ENCODE measurements at regions not wholly inside any gene's neighbourhood (a gene's known extent, or its start where the extent isn't known, plus 50 kb on each side); places are given as distances from the start of the nearest gene placed in this dataset.

GRCh38 chr2:18398833-18399232 lies 161.6 kb downstream of the RDH14 start:
- Mint-ChIP-seq H3K4me3 (no peak overlapping the region), H3K36me3 (ENCODE audit: insufficient read depth in 1 of 3, low read depth in 3 of 3) (no peaks in the 10 kb centered on the region), H3K4me1 (no peaks in the 10 kb centered on the region), H3K27me3 (ENCODE audit: low read depth) (no peaks in the 10 kb centered on the region), H3K27ac (no peak overlapping the region; a peak in 1 of 7 replicates), H3K9me3 (no peaks in the 10 kb centered on the region)
- TF ChIP-seq CTCF (conservative IDR thresholded peaks at IDR 0.05), result no peak
- Histone ChIP-seq H3K23ac (ENCODE audit: insufficient read length, low read depth, low read length) (no peak overlapping the region), H3K23me2 (ENCODE audit: insufficient read length, low read depth, low read length, poor library complexity, severe bottlenecking) (no peaks in the 10 kb centered on the region), H3K4ac (ENCODE audit: low read depth, low read length) (no peak overlapping the region), H3K14ac (ENCODE audit: insufficient read depth, low read length) (no peak overlapping the region), H3K27ac (ENCODE audit: insufficient read length, low read depth, low read length) (no peak overlapping the region), H3K4me1 (ENCODE audit: insufficient read depth, low read length) (no peaks in the 10 kb centered on the region), H3K27me3 (ENCODE audit: insufficient read depth, low read length) (no peaks in the 10 kb centered on the region), H3K79me2 (ENCODE audit: insufficient read depth, low read length) (no peaks in the 10 kb centered on the region), H3K18ac (ENCODE audit: insufficient read length, low read depth, low read length) (no peak overlapping the region), H2AFZ (ENCODE audit: low read length) (no peak overlapping the region), H2BK20ac (ENCODE audit: low read depth, low read length, poor library complexity, severe bottlenecking) (no peak overlapping the region), H3K56ac (ENCODE audit: insufficient read length, low read depth, low read length) (no peak overlapping the region), H4K5ac (ENCODE audit: insufficient read length, low read depth, low read length) (no peak overlapping the region), H2AK5ac (ENCODE audit: insufficient read length, low read length) (no peak overlapping the region), H3K9ac (ENCODE audit: extremely low read depth, insufficient read length, low read length) (no peak overlapping the region), H4K20me1 (ENCODE audit: control insufficient read depth, insufficient read depth, insufficient read length) (no peaks in the 10 kb centered on the region), H2BK12ac (ENCODE audit: insufficient read length, low read depth, low read length) (no peak overlapping the region), H3K79me1 (ENCODE audit: insufficient read depth, low read depth, low read length, poor library complexity, severe bottlenecking) (no peaks in the 10 kb centered on the region), H3T11ph (ENCODE audit: low read length) (no peak overlapping the region), H3K4me2 (ENCODE audit: insufficient read depth, insufficient read length, low read length) (no peak overlapping the region), H3K9me3 (ENCODE audit: control insufficient read depth, low read depth, low read length) (no peaks in the 10 kb centered on the region), H2BK120ac (ENCODE audit: low read depth, low read length, poor library complexity, severe bottlenecking) (no peak overlapping the region), H4K8ac (replicated peaks; ENCODE audit: insufficient read length, low read depth, low read length) (no peak overlapping the region), H4K91ac (ENCODE audit: insufficient read length, low read depth, low read length) (no peak overlapping the region), H2BK15ac (ENCODE audit: low read depth, low read length) (no peak overlapping the region), H2BK5ac (ENCODE audit: insufficient read length, low read length) (no peak overlapping the region)
- WGBS (ENCODE audit: extremely low coverage, insufficient read length, low lambda C conversion rate), result no CpG with 5 or more reads among the region's 1 CpG
- DNase-seq, result no peak
